ENCODE measurements at regions not wholly inside any gene's neighbourhood (a gene's known extent, or its start where the extent isn't known, plus 50 kb on each side); places are given as distances from the start of the nearest gene placed in this dataset.

GRCh38 chr6:99810295-99810694 is 183.7 kb downstream of the MCHR2 start (continued):
- TF ChIP-seq, protein P1, sequence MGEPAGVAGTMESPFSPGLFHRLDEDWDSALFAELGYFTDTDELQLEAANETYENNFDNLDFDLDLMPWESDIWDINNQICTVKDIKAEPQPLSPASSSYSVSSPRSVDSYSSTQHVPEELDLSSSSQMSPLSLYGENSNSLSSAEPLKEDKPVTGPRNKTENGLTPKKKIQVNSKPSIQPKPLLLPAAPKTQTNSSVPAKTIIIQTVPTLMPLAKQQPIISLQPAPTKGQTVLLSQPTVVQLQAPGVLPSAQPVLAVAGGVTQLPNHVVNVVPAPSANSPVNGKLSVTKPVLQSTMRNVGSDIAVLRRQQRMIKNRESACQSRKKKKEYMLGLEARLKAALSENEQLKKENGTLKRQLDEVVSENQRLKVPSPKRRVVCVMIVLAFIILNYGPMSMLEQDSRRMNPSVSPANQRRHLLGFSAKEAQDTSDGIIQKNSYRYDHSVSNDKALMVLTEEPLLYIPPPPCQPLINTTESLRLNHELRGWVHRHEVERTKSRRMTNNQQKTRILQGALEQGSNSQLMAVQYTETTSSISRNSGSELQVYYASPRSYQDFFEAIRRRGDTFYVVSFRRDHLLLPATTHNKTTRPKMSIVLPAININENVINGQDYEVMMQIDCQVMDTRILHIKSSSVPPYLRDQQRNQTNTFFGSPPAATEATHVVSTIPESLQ (CRISPR knock-in tag; IDR thresholded peaks at IDR 0.05): no peak

DNA sequence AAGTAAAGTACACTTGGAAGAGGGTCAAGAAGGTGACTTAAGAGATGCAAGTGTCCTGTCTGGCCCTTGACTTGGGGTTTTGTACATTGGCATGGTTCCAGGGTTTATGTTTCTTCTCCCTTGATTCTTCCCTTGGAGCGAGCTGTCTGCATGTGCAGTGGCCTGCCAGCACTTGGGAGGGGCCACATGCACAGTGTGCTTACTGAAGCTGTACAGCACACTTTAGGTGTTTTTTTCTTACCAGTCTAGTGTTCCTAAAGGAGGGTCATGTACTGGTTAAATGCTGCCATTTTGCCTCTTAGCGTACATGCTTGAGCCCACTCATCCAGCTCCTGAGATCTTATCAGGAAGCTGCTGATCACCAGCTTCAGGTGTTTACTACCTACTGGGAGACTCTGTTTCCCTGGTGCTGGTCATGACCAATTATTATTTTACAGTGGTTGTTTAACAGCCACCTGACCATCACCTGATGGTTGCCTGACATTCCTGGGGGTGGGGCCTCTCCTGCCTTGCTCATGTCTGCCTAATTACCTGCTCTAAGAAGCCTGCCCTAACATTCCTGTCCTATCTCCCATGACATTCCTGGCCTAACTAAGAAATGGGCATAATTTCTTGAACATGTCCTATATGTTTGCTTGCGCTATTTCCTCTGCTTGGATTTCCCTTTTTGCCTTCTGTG is 182.9 kb downstream of the MCHR2 start:
- POLR2A ChIA-PET: no interaction called here
- CTCF ChIA-PET: no interaction called here
- no peak overlapping the region for H3K4me3 Mint-ChIP-seq
- ATAC-seq (peak; percentile 89), DNase-seq (ENCODE audit: low spot score) (peak; percentile 35)
- no peaks in the 10 kb centered on the region for H3K36me3 Mint-ChIP-seq
- H3K4me1 Mint-ChIP-seq: peaks cover 19% of the 10 kb centered on the region
- H3K9me3 Mint-ChIP-seq: no peaks in the 10 kb centered on the region; the same call in 1 of the 2 replicates
- TF ChIP-seq, protein P2, sequence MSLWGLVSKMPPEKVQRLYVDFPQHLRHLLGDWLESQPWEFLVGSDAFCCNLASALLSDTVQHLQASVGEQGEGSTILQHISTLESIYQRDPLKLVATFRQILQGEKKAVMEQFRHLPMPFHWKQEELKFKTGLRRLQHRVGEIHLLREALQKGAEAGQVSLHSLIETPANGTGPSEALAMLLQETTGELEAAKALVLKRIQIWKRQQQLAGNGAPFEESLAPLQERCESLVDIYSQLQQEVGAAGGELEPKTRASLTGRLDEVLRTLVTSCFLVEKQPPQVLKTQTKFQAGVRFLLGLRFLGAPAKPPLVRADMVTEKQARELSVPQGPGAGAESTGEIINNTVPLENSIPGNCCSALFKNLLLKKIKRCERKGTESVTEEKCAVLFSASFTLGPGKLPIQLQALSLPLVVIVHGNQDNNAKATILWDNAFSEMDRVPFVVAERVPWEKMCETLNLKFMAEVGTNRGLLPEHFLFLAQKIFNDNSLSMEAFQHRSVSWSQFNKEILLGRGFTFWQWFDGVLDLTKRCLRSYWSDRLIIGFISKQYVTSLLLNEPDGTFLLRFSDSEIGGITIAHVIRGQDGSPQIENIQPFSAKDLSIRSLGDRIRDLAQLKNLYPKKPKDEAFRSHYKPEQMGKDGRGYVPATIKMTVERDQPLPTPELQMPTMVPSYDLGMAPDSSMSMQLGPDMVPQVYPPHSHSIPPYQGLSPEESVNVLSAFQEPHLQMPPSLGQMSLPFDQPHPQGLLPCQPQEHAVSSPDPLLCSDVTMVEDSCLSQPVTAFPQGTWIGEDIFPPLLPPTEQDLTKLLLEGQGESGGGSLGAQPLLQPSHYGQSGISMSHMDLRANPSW (CRISPR knock-in tag; conservative IDR thresholded peaks at IDR 0.05; ENCODE audit: low read depth): no peak
- no peak for TF ChIP-seq ZNF263 (CRISPR knock-in tag; IDR thresholded peaks at IDR 0.05; ENCODE audit: low read depth)
- TF ChIP-seq, protein P3, sequence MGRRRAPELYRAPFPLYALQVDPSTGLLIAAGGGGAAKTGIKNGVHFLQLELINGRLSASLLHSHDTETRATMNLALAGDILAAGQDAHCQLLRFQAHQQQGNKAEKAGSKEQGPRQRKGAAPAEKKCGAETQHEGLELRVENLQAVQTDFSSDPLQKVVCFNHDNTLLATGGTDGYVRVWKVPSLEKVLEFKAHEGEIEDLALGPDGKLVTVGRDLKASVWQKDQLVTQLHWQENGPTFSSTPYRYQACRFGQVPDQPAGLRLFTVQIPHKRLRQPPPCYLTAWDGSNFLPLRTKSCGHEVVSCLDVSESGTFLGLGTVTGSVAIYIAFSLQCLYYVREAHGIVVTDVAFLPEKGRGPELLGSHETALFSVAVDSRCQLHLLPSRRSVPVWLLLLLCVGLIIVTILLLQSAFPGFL (CRISPR knock-in tag; IDR thresholded peaks at IDR 0.05; ENCODE audit: borderline replicate concordance): no peak
- TF ChIP-seq, protein P4, sequence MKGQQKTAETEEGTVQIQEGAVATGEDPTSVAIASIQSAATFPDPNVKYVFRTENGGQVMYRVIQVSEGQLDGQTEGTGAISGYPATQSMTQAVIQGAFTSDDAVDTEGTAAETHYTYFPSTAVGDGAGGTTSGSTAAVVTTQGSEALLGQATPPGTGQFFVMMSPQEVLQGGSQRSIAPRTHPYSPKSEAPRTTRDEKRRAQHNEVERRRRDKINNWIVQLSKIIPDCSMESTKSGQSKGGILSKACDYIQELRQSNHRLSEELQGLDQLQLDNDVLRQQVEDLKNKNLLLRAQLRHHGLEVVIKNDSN (CRISPR knock-in tag; IDR thresholded peaks at IDR 0.05): peak; percentile 44; the same call in 1 of the 2 replicates
- TF ChIP-seq ZNF396 (CRISPR knock-in tag; IDR thresholded peaks at IDR 0.05; ENCODE audit: borderline replicate concordance): no peak
- peak; percentile 95 for TF ChIP-seq TEAD4 (CRISPR knock-in tag; IDR thresholded peaks at IDR 0.05)
- TF ChIP-seq TEAD1 (CRISPR knock-in tag; IDR thresholded peaks at IDR 0.05): peak; percentile 94; the same call in 1 of the 2 replicates
- no peak for TF ChIP-seq EMX1 (CRISPR knock-in tag; IDR thresholded peaks at IDR 0.05)
- TF ChIP-seq, protein P5, sequence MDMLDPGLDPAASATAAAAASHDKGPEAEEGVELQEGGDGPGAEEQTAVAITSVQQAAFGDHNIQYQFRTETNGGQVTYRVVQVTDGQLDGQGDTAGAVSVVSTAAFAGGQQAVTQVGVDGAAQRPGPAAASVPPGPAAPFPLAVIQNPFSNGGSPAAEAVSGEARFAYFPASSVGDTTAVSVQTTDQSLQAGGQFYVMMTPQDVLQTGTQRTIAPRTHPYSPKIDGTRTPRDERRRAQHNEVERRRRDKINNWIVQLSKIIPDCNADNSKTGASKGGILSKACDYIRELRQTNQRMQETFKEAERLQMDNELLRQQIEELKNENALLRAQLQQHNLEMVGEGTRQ (CRISPR knock-in tag; IDR thresholded peaks at IDR 0.05): peak; percentile 42
- no peak for TF ChIP-seq NR1H2 (CRISPR knock-in tag; IDR thresholded peaks at IDR 0.05)
- no peak for TF ChIP-seq GTF2I (CRISPR knock-in tag; conservative IDR thresholded peaks at IDR 0.05)
- TF ChIP-seq NFATC4 (CRISPR knock-in tag; IDR thresholded peaks at IDR 0.05): no peak
- TF ChIP-seq SMAD3 (CRISPR knock-in tag; IDR thresholded peaks at IDR 0.05; ENCODE audit: borderline replicate concordance): no peak
- TF ChIP-seq CBFB (CRISPR knock-in tag; IDR thresholded peaks at IDR 0.05; ENCODE audit: low read depth): no peak
- TF ChIP-seq ERG (CRISPR knock-in tag; IDR thresholded peaks at IDR 0.05): no peak
- TF ChIP-seq ZNF219 (CRISPR knock-in tag; IDR thresholded peaks at IDR 0.05; ENCODE audit: borderline replicate concordance): no peak
- TF ChIP-seq ATF2 (CRISPR knock-in tag; IDR thresholded peaks at IDR 0.05; ENCODE audit: borderline replicate concordance, low read depth): no peak
- peaks cover 88% of the 10 kb centered on the region for H3K27me3 Mint-ChIP-seq (ENCODE audit: low read depth)
- 0 out of 2 replicates have a peak overlapping the region, but pooled peaks have one; percentile 35 for H3K27ac Mint-ChIP-seq
